SK-N-SH treated with all-trans-retinoic acid at 6 μM for 48 hours (cell line): ENCODE measurements at regions not wholly inside any gene's neighbourhood (a gene's known extent, or its start where the extent isn't known, plus 50 kb on each side); places are given as distances from the start of the nearest gene placed in this dataset.

Experiments used
- ATAC-seq: fragments of 200-7000 bp; cut with Tn5 transposase; 3 replicates; pipeline ENCODE4 v1.9.1; 2020; ENCODE audit warnings: mild to moderate bottlenecking, moderate library complexity
- ARNTL ChIP-seq: fragments of 450-650 bp; formaldehyde crosslinking; IDR thresholded peaks from 2 replicates; pipeline ENCODE4 v1.5.0; 2020; ENCODE audit warnings: low read depth, mild to moderate bottlenecking, moderate library complexity, borderline replicate concordance
- BACH2 ChIP-seq: fragments of 250-450 bp; sonication (Bioruptor Pico); IDR thresholded peaks from 2 replicates; pipeline ENCODE4 v1.9.0; 2021; ENCODE audit warnings: mild to moderate bottlenecking, borderline replicate concordance
- CSDC2 ChIP-seq: fragments of 250-450 bp; sonication (Bioruptor Pico); IDR thresholded peaks from 2 replicates; pipeline ENCODE4 v1.5.0; 2020; ENCODE audit warnings: mild to moderate bottlenecking, moderate library complexity
- GLIS3 ChIP-seq: fragments of 250-450 bp; sonication (Bioruptor Pico); IDR thresholded peaks from 2 replicates; pipeline ENCODE4 v1.5.0; 2020; ENCODE audit warnings: mild to moderate bottlenecking, moderate library complexity
- PPARA ChIP-seq: fragments of 250-450 bp; sonication (Bioruptor Pico); IDR thresholded peaks from 2 replicates; pipeline ENCODE4 v1.5.0; 2020; ENCODE audit warnings: mild to moderate bottlenecking, borderline replicate concordance
- RARB ChIP-seq: fragments of 250-450 bp; sonication (Bioruptor Pico); IDR thresholded peaks from 2 replicates; pipeline ENCODE4 v1.8.0; 2021; ENCODE audit warnings: mild to moderate bottlenecking, moderate library complexity
- SNAI2 ChIP-seq: fragments of 250-450 bp; sonication (Bioruptor Pico); IDR thresholded peaks from 2 replicates; pipeline ENCODE4 v1.5.0; 2020; ENCODE audit warnings: mild to moderate bottlenecking, moderate library complexity
- TCF4 ChIP-seq: fragments of 250-450 bp; sonication (Bioruptor Pico); IDR thresholded peaks from 2 replicates; pipeline ENCODE4 v1.8.0; 2021; ENCODE audit warnings: mild to moderate bottlenecking, moderate library complexity, borderline replicate concordance
- TOX ChIP-seq: fragments of 250-450 bp; sonication (Bioruptor Pico); IDR thresholded peaks from 2 replicates; pipeline ENCODE4 v1.8.0; 2021; ENCODE audit warnings: mild to moderate bottlenecking, moderate library complexity, borderline replicate concordance
- ZFP3 ChIP-seq: fragments of 250-450 bp; sonication (Bioruptor Pico); IDR thresholded peaks from 2 replicates; pipeline ENCODE4 v1.5.0; 2020; ENCODE audit warnings: mild to moderate bottlenecking, moderate library complexity
- ZFP30 ChIP-seq: fragments of 450-650 bp; formaldehyde crosslinking; IDR thresholded peaks from 2 replicates; pipeline ENCODE4 v1.5.0; 2022; ENCODE audit warnings: mild to moderate bottlenecking, moderate library complexity
- ZNF565 ChIP-seq: fragments of 450-650 bp; formaldehyde crosslinking; conservative IDR thresholded peaks from 2 replicates; pipeline ENCODE4 v1.5.0; 2020; ENCODE audit warnings: low read depth, mild to moderate bottlenecking, moderate library complexity
- TF ChIP-seq, protein P1 (sequence below): fragments of 250-450 bp; sonication (Bioruptor Pico); IDR thresholded peaks from 2 replicates; pipeline ENCODE4 v1.5.1; 2021; ENCODE audit warnings: mild to moderate bottlenecking, moderate library complexity
- TF ChIP-seq, protein P2 (sequence below): fragments of 250-450 bp; sonication (Bioruptor Pico); IDR thresholded peaks from 2 replicates; pipeline ENCODE4 v1.8.0; 2020; ENCODE audit warnings: mild to moderate bottlenecking, moderate library complexity, borderline replicate concordance
- TF ChIP-seq, protein P3 (sequence below): fragments of 250-450 bp; sonication (Bioruptor Pico); IDR thresholded peaks from 2 replicates; pipeline ENCODE4 v1.8.0; 2021; ENCODE audit warnings: low read depth, mild to moderate bottlenecking, moderate library complexity, borderline replicate concordance
- TF ChIP-seq, protein P4 (sequence below): fragments of 250-450 bp; sonication (Bioruptor Pico); IDR thresholded peaks from 2 replicates; pipeline ENCODE4 v1.5.0; 2020; ENCODE audit warnings: mild to moderate bottlenecking, moderate library complexity
- TF ChIP-seq, protein P5 (sequence below): fragments of 250-450 bp; sonication (Bioruptor Pico); IDR thresholded peaks from 2 replicates; pipeline ENCODE4 v1.5.1; 2020; ENCODE audit warnings: low read depth, mild to moderate bottlenecking, moderate library complexity

DNA sequence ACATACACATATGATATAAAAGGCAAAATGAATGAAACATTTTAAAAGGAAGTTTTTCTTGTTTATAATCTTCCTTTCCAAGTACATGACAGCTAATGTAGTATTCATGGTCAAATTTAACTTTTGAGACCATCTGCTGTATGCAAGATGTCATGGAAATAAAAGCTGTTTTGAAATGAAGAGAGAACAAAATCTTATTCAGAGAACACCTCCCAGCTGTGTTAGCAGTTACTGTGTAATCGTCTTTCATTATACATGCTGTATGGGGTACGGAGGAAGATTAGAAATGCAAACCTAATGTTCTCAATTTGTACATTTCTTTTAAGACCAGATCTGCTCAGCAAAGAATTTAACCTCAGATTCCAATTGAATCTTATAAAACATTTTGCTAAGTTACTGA lies 1182.3 kb downstream of the OTOL1 start:
- no peak for ATAC-seq
- TF ChIP-seq ZFP30 (no peak), ZFP3 (CRISPR knock-in tag) (no peak), ZNF565 (CRISPR knock-in tag) (no peak), CSDC2 (CRISPR knock-in tag) (no peak), PPARA (CRISPR knock-in tag) (no peak), GLIS3 (CRISPR knock-in tag) (no peak)
- TF ChIP-seq, protein P1, sequence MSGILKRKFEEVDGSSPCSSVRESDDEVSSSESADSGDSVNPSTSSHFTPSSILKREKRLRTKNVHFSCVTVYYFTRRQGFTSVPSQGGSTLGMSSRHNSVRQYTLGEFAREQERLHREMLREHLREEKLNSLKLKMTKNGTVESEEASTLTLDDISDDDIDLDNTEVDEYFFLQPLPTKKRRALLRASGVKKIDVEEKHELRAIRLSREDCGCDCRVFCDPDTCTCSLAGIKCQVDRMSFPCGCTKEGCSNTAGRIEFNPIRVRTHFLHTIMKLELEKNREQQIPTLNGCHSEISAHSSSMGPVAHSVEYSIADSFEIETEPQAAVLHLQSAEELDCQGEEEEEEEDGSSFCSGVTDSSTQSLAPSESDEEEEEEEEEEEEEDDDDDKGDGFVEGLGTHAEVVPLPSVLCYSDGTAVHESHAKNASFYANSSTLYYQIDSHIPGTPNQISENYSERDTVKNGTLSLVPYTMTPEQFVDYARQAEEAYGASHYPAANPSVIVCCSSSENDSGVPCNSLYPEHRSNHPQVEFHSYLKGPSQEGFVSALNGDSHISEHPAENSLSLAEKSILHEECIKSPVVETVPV: no peak
- TF ChIP-seq, protein P2, sequence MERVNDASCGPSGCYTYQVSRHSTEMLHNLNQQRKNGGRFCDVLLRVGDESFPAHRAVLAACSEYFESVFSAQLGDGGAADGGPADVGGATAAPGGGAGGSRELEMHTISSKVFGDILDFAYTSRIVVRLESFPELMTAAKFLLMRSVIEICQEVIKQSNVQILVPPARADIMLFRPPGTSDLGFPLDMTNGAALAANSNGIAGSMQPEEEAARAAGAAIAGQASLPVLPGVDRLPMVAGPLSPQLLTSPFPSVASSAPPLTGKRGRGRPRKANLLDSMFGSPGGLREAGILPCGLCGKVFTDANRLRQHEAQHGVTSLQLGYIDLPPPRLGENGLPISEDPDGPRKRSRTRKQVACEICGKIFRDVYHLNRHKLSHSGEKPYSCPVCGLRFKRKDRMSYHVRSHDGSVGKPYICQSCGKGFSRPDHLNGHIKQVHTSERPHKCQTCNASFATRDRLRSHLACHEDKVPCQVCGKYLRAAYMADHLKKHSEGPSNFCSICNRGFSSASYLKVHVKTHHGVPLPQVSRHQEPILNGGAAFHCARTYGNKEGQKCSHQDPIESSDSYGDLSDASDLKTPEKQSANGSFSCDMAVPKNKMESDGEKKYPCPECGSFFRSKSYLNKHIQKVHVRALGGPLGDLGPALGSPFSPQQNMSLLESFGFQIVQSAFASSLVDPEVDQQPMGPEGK (CRISPR knock-in tag): no peak

DNA sequence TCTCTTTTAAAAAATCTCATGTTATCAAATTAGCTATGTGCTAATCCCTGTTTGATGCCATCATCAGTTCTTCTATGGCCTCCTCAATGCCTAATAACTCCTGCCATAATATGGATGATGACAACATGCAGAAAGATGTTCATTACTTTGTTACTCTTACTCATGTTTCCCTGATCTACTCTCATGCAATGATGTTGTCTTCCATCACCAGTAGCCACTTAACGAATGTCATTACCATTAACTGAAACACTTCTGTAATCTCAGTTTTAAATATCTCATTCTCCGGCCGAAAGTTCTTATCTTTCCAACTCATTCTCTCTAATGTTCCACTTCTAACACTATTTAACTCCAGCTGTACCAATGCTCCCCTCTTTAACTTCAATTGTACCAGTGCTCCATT lies 1187.7 kb downstream of the OTOL1 start:
- TF ChIP-seq GLIS3 (CRISPR knock-in tag): no peak
- TF ChIP-seq, all 23 proteins: peak for 0
- no peak for ATAC-seq

DNA sequence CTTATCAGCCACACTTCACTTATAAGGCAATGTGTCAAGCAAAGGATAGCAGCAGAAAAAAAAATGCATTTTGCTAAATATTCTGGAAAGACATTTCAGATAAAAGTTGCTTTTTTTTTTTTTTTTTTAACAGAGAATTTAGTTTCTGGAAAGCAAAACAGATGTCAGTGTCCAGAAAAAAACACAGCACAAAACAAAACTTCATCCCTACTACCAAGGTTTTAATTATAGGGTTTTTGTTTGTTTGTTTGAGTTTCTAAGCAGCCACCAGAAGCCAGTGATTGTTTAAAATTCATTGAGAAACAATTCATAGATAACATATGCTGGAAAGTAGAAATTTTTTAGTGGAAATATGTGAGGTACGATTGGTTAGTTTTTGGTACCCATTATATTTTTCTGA lies 1202.7 kb downstream of the OTOL1 start:
- TF ChIP-seq ZFP30 (no peak), ARNTL (CRISPR knock-in tag) (no peak)
- TF ChIP-seq, protein P3, sequence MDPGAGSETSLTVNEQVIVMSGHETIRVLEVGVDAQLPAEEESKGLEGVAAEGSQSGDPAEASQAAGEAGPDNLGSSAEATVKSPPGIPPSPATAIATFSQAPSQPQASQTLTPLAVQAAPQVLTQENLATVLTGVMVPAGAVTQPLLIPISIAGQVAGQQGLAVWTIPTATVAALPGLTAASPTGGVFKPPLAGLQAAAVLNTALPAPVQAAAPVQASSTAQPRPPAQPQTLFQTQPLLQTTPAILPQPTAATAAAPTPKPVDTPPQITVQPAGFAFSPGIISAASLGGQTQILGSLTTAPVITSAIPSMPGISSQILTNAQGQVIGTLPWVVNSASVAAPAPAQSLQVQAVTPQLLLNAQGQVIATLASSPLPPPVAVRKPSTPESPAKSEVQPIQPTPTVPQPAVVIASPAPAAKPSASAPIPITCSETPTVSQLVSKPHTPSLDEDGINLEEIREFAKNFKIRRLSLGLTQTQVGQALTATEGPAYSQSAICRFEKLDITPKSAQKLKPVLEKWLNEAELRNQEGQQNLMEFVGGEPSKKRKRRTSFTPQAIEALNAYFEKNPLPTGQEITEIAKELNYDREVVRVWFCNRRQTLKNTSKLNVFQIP: no peak
- ATAC-seq: no peak

DNA sequence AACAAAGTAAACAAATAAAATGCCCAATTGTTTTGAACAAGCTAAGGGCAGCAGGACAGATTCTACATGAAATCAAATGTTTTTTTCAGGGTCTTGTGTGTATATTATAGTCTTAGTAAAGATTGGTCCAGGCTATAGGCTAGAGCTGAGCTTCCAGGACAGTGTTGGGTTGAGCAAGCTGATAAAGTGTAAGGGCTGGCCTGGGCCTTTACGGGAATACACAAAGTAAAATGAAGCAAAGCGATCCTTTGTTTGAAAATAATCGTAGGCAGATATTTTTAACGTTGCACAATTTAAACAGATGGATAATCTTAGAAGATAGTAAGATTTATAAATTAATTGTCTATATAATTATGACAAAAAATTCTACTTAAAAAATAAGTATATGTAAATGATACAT lies 1204.6 kb downstream of the OTOL1 start:
- TF ChIP-seq GLIS3 (CRISPR knock-in tag) (no peak), RARB (CRISPR knock-in tag) (no peak), ARNTL (CRISPR knock-in tag) (no peak), SNAI2 (no peak)
- TF ChIP-seq, protein P4, sequence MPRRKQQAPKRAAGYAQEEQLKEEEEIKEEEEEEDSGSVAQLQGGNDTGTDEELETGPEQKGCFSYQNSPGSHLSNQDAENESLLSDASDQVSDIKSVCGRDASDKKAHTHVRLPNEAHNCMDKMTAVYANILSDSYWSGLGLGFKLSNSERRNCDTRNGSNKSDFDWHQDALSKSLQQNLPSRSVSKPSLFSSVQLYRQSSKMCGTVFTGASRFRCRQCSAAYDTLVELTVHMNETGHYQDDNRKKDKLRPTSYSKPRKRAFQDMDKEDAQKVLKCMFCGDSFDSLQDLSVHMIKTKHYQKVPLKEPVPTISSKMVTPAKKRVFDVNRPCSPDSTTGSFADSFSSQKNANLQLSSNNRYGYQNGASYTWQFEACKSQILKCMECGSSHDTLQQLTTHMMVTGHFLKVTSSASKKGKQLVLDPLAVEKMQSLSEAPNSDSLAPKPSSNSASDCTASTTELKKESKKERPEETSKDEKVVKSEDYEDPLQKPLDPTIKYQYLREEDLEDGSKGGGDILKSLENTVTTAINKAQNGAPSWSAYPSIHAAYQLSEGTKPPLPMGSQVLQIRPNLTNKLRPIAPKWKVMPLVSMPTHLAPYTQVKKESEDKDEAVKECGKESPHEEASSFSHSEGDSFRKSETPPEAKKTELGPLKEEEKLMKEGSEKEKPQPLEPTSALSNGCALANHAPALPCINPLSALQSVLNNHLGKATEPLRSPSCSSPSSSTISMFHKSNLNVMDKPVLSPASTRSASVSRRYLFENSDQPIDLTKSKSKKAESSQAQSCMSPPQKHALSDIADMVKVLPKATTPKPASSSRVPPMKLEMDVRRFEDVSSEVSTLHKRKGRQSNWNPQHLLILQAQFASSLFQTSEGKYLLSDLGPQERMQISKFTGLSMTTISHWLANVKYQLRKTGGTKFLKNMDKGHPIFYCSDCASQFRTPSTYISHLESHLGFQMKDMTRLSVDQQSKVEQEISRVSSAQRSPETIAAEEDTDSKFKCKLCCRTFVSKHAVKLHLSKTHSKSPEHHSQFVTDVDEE (CRISPR knock-in tag): no peak
- TF ChIP-seq, protein P1: no peak
- TF ChIP-seq, protein P5, sequence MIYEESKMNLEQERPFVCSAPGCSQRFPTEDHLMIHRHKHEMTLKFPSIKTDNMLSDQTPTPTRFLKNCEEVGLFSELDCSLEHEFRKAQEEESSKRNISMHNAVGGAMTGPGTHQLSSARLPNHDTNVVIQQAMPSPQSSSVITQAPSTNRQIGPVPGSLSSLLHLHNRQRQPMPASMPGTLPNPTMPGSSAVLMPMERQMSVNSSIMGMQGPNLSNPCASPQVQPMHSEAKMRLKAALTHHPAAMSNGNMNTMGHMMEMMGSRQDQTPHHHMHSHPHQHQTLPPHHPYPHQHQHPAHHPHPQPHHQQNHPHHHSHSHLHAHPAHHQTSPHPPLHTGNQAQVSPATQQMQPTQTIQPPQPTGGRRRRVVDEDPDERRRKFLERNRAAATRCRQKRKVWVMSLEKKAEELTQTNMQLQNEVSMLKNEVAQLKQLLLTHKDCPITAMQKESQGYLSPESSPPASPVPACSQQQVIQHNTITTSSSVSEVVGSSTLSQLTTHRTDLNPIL (CRISPR knock-in tag): no peak
- no peak for ATAC-seq

DNA sequence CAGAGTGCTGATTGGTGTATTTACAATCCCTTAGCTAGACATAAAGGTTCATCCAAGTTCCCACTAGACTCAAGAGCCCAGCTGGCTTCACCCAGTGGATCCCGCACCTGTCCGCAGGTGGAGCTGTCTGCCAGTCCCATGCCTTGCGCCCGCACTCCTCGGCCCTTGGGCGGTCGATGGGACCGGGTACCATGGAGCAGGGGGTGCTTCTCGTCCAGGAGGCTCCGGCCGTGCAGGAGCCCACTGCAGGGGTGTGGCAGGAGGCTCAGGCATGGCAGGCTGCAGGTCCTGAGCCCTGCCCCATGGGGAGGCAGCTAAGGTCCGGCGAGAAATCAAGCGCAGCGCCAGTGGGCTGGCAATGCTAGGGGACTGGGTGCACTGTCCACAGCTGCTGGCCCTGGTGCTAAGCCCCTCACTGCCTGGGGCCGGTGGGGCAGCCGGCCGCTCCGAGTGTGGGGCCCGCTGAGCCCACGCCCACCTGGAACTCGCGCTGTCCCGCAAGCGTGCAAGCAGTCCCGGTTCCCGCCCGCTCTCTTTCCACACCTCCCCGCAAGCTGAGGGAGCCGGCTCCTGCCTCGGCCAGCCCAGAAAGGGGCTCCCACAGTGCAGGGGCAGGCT lies 1206.3 kb downstream of the OTOL1 start:
- no peak for ATAC-seq
- no peak for TF ChIP-seq BACH2
- TF ChIP-seq, protein P4 (CRISPR knock-in tag): no peak
- no peak for TF ChIP-seq ARNTL (CRISPR knock-in tag)
- no peak for TF ChIP-seq TCF4 (CRISPR knock-in tag)
- TF ChIP-seq SNAI2: no peak
- no peak for TF ChIP-seq ZNF565 (CRISPR knock-in tag)
- no peak for TF ChIP-seq GLIS3 (CRISPR knock-in tag)
- TF ChIP-seq ZFP3 (CRISPR knock-in tag): no peak
- TF ChIP-seq, protein P3: no peak
- no peak for TF ChIP-seq TOX (CRISPR knock-in tag)
